ENCODE measurements at regions not wholly inside any gene's neighbourhood (a gene's known extent, or its start where the extent isn't known, plus 50 kb on each side); places are given as distances from the start of the nearest gene placed in this dataset.
"Not testable (repeated sequence)": the region's sequence is repeated elsewhere in the genome, so short reads cannot be mapped to it uniquely, and the experiment has no call there.

GRCh38 chr5:145062280-145063062 is 772.7 kb downstream of the PRELID2 start:
- no peak for DNase-seq

- no peak for DNase-seq
Measured at GRCh38 chr5:145056800-145057199, 778.3 kb downstream of the PRELID2 start.

GRCh38 chr5:145050181-145050580 is 785.0 kb downstream of the PRELID2 start:
- DNase-seq, result no peak

- DNase-seq, result no peak
Measured at GRCh38 chr5:145044970-145045369, 790.2 kb downstream of the PRELID2 start.

GRCh38 chr5:145028626-145029025 is 806.5 kb downstream of the PRELID2 start:
- no peak for DNase-seq

- DNase-seq, result no peak
Measured at GRCh38 chr5:145027286-145027685, 807.9 kb downstream of the PRELID2 start.

- no peak for DNase-seq
Measured at GRCh38 chr5:145025775-145026174, 809.4 kb downstream of the PRELID2 start.

GRCh38 chr5:145015146-145015545 is 820.0 kb downstream of the PRELID2 start:
- no peak for DNase-seq

GRCh38 chr5:145014109-145014508 is 821.0 kb downstream of the PRELID2 start:
- no peak for DNase-seq

- DNase-seq, result no peak
Measured at GRCh38 chr5:145010834-145011233, 824.3 kb downstream of the PRELID2 start.

- DNase-seq, result no peak
Measured at GRCh38 chr5:145008876-145009530, 826.1 kb downstream of the PRELID2 start.

- not testable (repeated sequence) for DNase-seq
Measured at GRCh38 chr5:144994356-144994755, 823.7 kb downstream of the KCTD16 start.

- DNase-seq, result no peak
Measured at GRCh38 chr5:144983101-144983500, 812.4 kb downstream of the KCTD16 start.

- no peak for DNase-seq
Measured at GRCh38 chr5:144979516-144980264, 809.0 kb downstream of the KCTD16 start.

- no peak for DNase-seq
Measured at GRCh38 chr5:144972317-144972716, 801.6 kb downstream of the KCTD16 start.

GRCh38 chr5:144971108-144971850 is 800.6 kb downstream of the KCTD16 start:
- no peak for DNase-seq

GRCh38 chr5:144960296-144960695 is 789.6 kb downstream of the KCTD16 start:
- DNase-seq, result no peak

- DNase-seq, result no peak
Measured at GRCh38 chr5:144958002-144958401, 787.3 kb downstream of the KCTD16 start.

- no peak for DNase-seq
Measured at GRCh38 chr5:144950996-144951395, 780.3 kb downstream of the KCTD16 start.

- DNase-seq, result no peak
Measured at GRCh38 chr5:144947023-144947422, 776.4 kb downstream of the KCTD16 start.

- DNase-seq, result no peak
Measured at GRCh38 chr5:144945503-144945902, 774.8 kb downstream of the KCTD16 start.

GRCh38 chr5:144944936-144945335 is 774.3 kb downstream of the KCTD16 start:
- no peak for DNase-seq

GRCh38 chr5:144941004-144941403 is 770.3 kb downstream of the KCTD16 start:
- no peak for DNase-seq

Measured in bone marrow (tissue), 2 donors.